Caco-2 (cell line): ENCODE measurements at regions not wholly inside any gene's neighbourhood (a gene's known extent, or its start where the extent isn't known, plus 50 kb on each side); places are given as distances from the start of the nearest gene placed in this dataset.

ENCODE experiments used
- BruUV-seq: library from RNA; stranded (reverse); fragments of 400-500 nt; replicated peaks from 2 replicates; lab custom pipeline; 2021; lab: Mats Ljungman, UMichigan
- CTCF ChIA-PET: fragments of 300-600 bp; sonication (Branson Sonifier 250); formaldehyde crosslinking; loops from one replicate; lab custom pipeline; 2022; ENCODE audit warnings: antibody characterized with exemption; lab: Charles Lee
- POLR2A ChIA-PET: fragments of 300-600 bp; sonication (Branson Sonifier 250); formaldehyde crosslinking; loops from one replicate; lab custom pipeline; 2022; ENCODE audit warnings: antibody characterized with exemption; lab: Charles Lee
- DNase-seq, 2 experiments: peaks; one replicate each; pipeline versions ENCODE4 v3.0.0 to v3.0.0-alpha.2; 2020 to 2022
- H3K27me3 ChIP-seq: replicated peaks from 2 replicates; pipeline ENCODE4 v1.6.0; 2011; ENCODE audit warnings: low read length; ENCODE audit not compliant: control insufficient read depth, insufficient read depth
- H3K36me3 ChIP-seq: 2 replicates; pipeline ENCODE4 v1.5.1; 2011; ENCODE audit warnings: low read length; ENCODE audit not compliant: control insufficient read depth, insufficient read depth
- H3K4me1 ChIP-seq: fragments of 250-450 bp; sonication (Bioruptor Pico); 2 replicates; pipeline ENCODE4 v1.5.1; 2020; ENCODE audit warnings: mild to moderate bottlenecking
- H3K4me3 ChIP-seq: 2 replicates; pipeline ENCODE4 v1.5.1; 2011; ENCODE audit warnings: low read depth, mild to moderate bottlenecking, control low read depth, low read length
- H3K9me3 ChIP-seq: fragments of 250-450 bp; sonication (Bioruptor Pico); 2 replicates; pipeline ENCODE4 v1.5.1; 2020; ENCODE audit warnings: mild to moderate bottlenecking, moderate library complexity
- H3K27ac Mint-ChIP-seq: one replicate; pipeline ENCODE4 v1.8.0; 2022; ENCODE audit warnings: mixed read lengths; ENCODE audit not compliant: unreplicated experiment
- H3K27me3 Mint-ChIP-seq: one replicate; pipeline ENCODE4 v1.8.0; 2022; ENCODE audit warnings: mixed read lengths; ENCODE audit not compliant: insufficient read depth, unreplicated experiment
- H3K36me3 Mint-ChIP-seq: one replicate; pipeline ENCODE4 v1.8.0; 2022; ENCODE audit warnings: mild to moderate bottlenecking, mixed read lengths; ENCODE audit not compliant: insufficient read depth, unreplicated experiment
- H3K4me1 Mint-ChIP-seq: one replicate; pipeline ENCODE4 v1.8.0; 2022; ENCODE audit warnings: low read depth, mixed read lengths; ENCODE audit not compliant: unreplicated experiment
- H3K4me3 Mint-ChIP-seq: one replicate; pipeline ENCODE4 v1.8.0; 2022; ENCODE audit warnings: mild to moderate bottlenecking, moderate library complexity, mixed read lengths; ENCODE audit not compliant: unreplicated experiment
- H3K9me3 Mint-ChIP-seq: one replicate; pipeline ENCODE4 v1.8.0; 2022; ENCODE audit warnings: mixed read lengths; ENCODE audit not compliant: unreplicated experiment
- CTCF ChIP-seq, 2 experiments: fragments of 200-600 bp in 1 of 2; IDR thresholded peaks; 1 replicate in 1 of 2; 2 replicates in 1 of 2; pipeline versions ENCODE4 v1.5.1 to v1.8.0; 2011 to 2022; ENCODE audit warnings: antibody characterized with exemption in 1 of 2, control low read depth in 1 of 2, inconsistent platforms in 1 of 2, low read depth in 1 of 2, low read length in 1 of 2, mild to moderate bottlenecking in 1 of 2, moderate library complexity in 1 of 2; ENCODE audit not compliant: insufficient read depth in 1 of 2, severe bottlenecking in 1 of 2, unreplicated experiment in 1 of 2
- intact Hi-C: fragments of 100-400 bp; cut with micrococcal nuclease; formaldehyde crosslinking; loops from one replicate; pipeline ENCODE4 v1.10.0; 2022; ENCODE audit not compliant: unreplicated experiment

- Mint-ChIP-seq H3K27me3 (peaks cover 4% of the 10 kb centered on the region), H3K9me3 (no peaks in the 10 kb centered on the region), H3K27ac (no peak overlapping the region), H3K4me1 (no peaks in the 10 kb centered on the region), H3K4me3 (no peak overlapping the region), H3K36me3 (no peaks in the 10 kb centered on the region)
- Histone ChIP-seq H3K4me3 (no peak overlapping the region), H3K36me3 (no peaks in the 10 kb centered on the region), H3K4me1 (no peaks in the 10 kb centered on the region), H3K9me3 (peaks cover 6% of the 10 kb centered on the region; the same call in 1 of the 2 replicates), H3K27me3 (no peaks in the 10 kb centered on the region)
- ChIA-PET POLR2A (no interaction called here), CTCF (no interaction called here)
- BruUV-seq, result no TSS peak
- no peak for TF ChIP-seq CTCF (IDR thresholded peaks at IDR 0.05; ENCODE audit: insufficient read depth in 1 of 2, low read depth in 1 of 2, low read length in 1 of 2, severe bottlenecking in 1 of 2, unreplicated experiment in 1 of 2)
- intact Hi-C loops, result no loop called here
- no peak for DNase-seq
Measured at GRCh38 chr12:131589966-131590365, 120.9 kb upstream of the SFSWAP start.

GRCh38 chr12:131591136-131591535 lies 119.8 kb upstream of the SFSWAP start:
- no peaks in the 10 kb centered on the region for H3K27me3 Mint-ChIP-seq
- no peak overlapping the region for H3K27ac Mint-ChIP-seq
- H3K4me1 Mint-ChIP-seq, result no peaks in the 10 kb centered on the region
- H3K9me3 ChIP-seq, result peaks cover 6% of the 10 kb centered on the region; the same call in 1 of the 2 replicates
- no peaks in the 10 kb centered on the region for H3K9me3 Mint-ChIP-seq
- intact Hi-C loops, result no loop called here
- no peaks in the 10 kb centered on the region for H3K4me1 ChIP-seq
- H3K36me3 Mint-ChIP-seq, result no peaks in the 10 kb centered on the region
- no peaks in the 10 kb centered on the region for H3K27me3 ChIP-seq
- ChIA-PET CTCF (no interaction called here), POLR2A (no interaction called here)
- no peak overlapping the region for H3K4me3 ChIP-seq
- no peaks in the 10 kb centered on the region for H3K36me3 ChIP-seq
- no peak for DNase-seq
- TF ChIP-seq CTCF (IDR thresholded peaks at IDR 0.05; ENCODE audit: insufficient read depth in 1 of 2, low read depth in 1 of 2, low read length in 1 of 2, severe bottlenecking in 1 of 2, unreplicated experiment in 1 of 2), result no peak
- H3K4me3 Mint-ChIP-seq, result no peak overlapping the region
- no TSS peak for BruUV-seq

GRCh38 chr12:131591714-131592709 lies 118.9 kb upstream of the SFSWAP start:
- ChIA-PET POLR2A (no interaction called here), CTCF (no interaction called here)
- H3K4me1 ChIP-seq, result no peaks in the 10 kb centered on the region
- H3K4me3 ChIP-seq, result no peak overlapping the region
- Mint-ChIP-seq H3K27ac (no peak overlapping the region), H3K9me3 (no peaks in the 10 kb centered on the region), H3K36me3 (no peaks in the 10 kb centered on the region), H3K27me3 (no peaks in the 10 kb centered on the region), H3K4me3 (no peak overlapping the region), H3K4me1 (no peaks in the 10 kb centered on the region)
- BruUV-seq, result no TSS peak
- intact Hi-C loops, result no loop called here
- H3K36me3 ChIP-seq, result no peaks in the 10 kb centered on the region
- H3K9me3 ChIP-seq, result peaks cover 3% of the 10 kb centered on the region; the same call in 1 of the 2 replicates
- no peak for DNase-seq
- no peaks in the 10 kb centered on the region for H3K27me3 ChIP-seq
- no peak for TF ChIP-seq CTCF (IDR thresholded peaks at IDR 0.05; ENCODE audit: insufficient read depth in 1 of 2, low read depth in 1 of 2, low read length in 1 of 2, severe bottlenecking in 1 of 2, unreplicated experiment in 1 of 2)
